Keratinocyte (primary cell): ENCODE measurements at regions not wholly inside any gene's neighbourhood (a gene's known extent, or its start where the extent isn't known, plus 50 kb on each side); places are given as distances from the start of the nearest gene placed in this dataset.

Experiments
- DNase-seq: peaks from one replicate; pipeline ENCODE4 v3.0.0-alpha.2; 2011; ENCODE audit warnings: low read depth, missing footprints, low spot score
- FAIRE-seq: peaks from 2 replicates; lab custom pipeline; 2011; peaks lifted over from hg19 to GRCh38; lab: Jason Lieb, UNC
- H2AFZ ChIP-seq: 2 replicates; pipeline ENCODE4 v1.6.0; 2012; ENCODE audit warnings: low read length, control low read depth, inconsistent platforms; ENCODE audit not compliant: control insufficient read depth
- H3K27ac ChIP-seq: 2 replicates; pipeline ENCODE4 v1.5.1; 2011; ENCODE audit warnings: low read length; ENCODE audit not compliant: control insufficient read depth, insufficient read depth
- H3K27me3 ChIP-seq: 3 replicates; pipeline ENCODE4 v1.6.0; 2011; ENCODE audit warnings: low read length; ENCODE audit not compliant: control insufficient read depth, insufficient read depth; ENCODE audit errors: extremely low read depth
- H3K36me3 ChIP-seq, 2 experiments: 2 replicates in 1 of 2; 3 replicates in 1 of 2; pipeline ENCODE4 v1.5.1; 2011; ENCODE audit warnings: low read length in 2 of 2, mild to moderate bottlenecking in 1 of 2; ENCODE audit not compliant: control insufficient read depth in 2 of 2, insufficient read depth in 2 of 2; ENCODE audit errors: extremely low read depth in 1 of 2
- H3K4me1 ChIP-seq: 3 replicates; pipeline ENCODE4 v1.5.1; 2011; ENCODE audit warnings: low read length; ENCODE audit not compliant: control insufficient read depth, insufficient read depth; ENCODE audit errors: extremely low read depth
- H3K4me2 ChIP-seq: 3 replicates; pipeline ENCODE4 v1.6.0; 2011; ENCODE audit warnings: low read depth, low read length; ENCODE audit not compliant: control insufficient read depth, insufficient read depth; ENCODE audit errors: extremely low read depth
- H3K4me3 ChIP-seq, 3 experiments: fragments of 200-600 bp in 1 of 3; sonication (generic) in 1 of 3; 2 replicates in 2 of 3; 3 replicates in 1 of 3; pipeline ENCODE4 v1.5.1; 2011 to 2016; ENCODE audit warnings: low read length in 3 of 3, mild to moderate bottlenecking in 3 of 3, control low read depth in 2 of 3, inconsistent platforms in 1 of 3, low read depth in 1 of 3, mixed read lengths in 1 of 3, mixed run types in 1 of 3, moderate library complexity in 1 of 3; ENCODE audit not compliant: control insufficient read depth in 2 of 3, insufficient read depth in 2 of 3; ENCODE audit errors: extremely low read depth in 1 of 3
- H3K79me2 ChIP-seq: 2 replicates; pipeline ENCODE4 v1.6.0; 2012; ENCODE audit warnings: low read length; ENCODE audit not compliant: control insufficient read depth, insufficient read depth
- H3K9ac ChIP-seq: 3 replicates; pipeline ENCODE4 v1.6.0; 2011; ENCODE audit warnings: low read length; ENCODE audit not compliant: control insufficient read depth, insufficient read depth; ENCODE audit errors: extremely low read depth
- H3K9me1 ChIP-seq: 3 replicates; pipeline ENCODE4 v1.6.0; 2011; ENCODE audit warnings: low read length; ENCODE audit not compliant: control insufficient read depth, insufficient read depth; ENCODE audit errors: extremely low read depth
- H3K9me3 ChIP-seq: 2 replicates; pipeline ENCODE4 v1.5.1; 2012; ENCODE audit warnings: low read depth, low read length; ENCODE audit not compliant: control insufficient read depth
- H4K20me1 ChIP-seq: 3 replicates; pipeline ENCODE4 v1.6.0; 2011; ENCODE audit warnings: low read length; ENCODE audit not compliant: control insufficient read depth, insufficient read depth; ENCODE audit errors: extremely low read depth
- CTCF ChIP-seq, 3 experiments: IDR thresholded peaks in 1 of 3; conservative IDR thresholded peaks in 1 of 3; optimal IDR thresholded peaks in 1 of 3; 2 replicates in 2 of 3; 3 replicates in 1 of 3; pipeline versions ENCODE3 to v1.5.1; 2011; ENCODE audit warnings: low read length in 3 of 3, mild to moderate bottlenecking in 3 of 3, moderate library complexity in 2 of 3, control low read depth in 1 of 3, inconsistent platforms in 1 of 3; ENCODE audit not compliant: insufficient read depth in 2 of 3; ENCODE audit errors: extremely low read depth in 1 of 3
- EZH2 ChIP-seq: IDR thresholded peaks from one replicate; pipeline ENCODE4 v1.6.1; 2012; ENCODE audit warnings: inconsistent platforms, mild to moderate bottlenecking, low read length, moderate library complexity
- dilution Hi-C: fragments of 300-500 bp; cut with MboI; formaldehyde crosslinking; loops from one replicate; pipeline ENCODE4 v1.7.0; 2020; ENCODE audit warnings: low sequenced_read_pairs; ENCODE audit not compliant: extremely low pct_ligation_motif_present

GRCh38 chr12:69106482-69107118 is 132.8 kb upstream of the CPSF6 start:
- Histone ChIP-seq H3K4me1 (no peaks in the 10 kb centered on the region), H4K20me1 (no peaks in the 10 kb centered on the region), H3K27ac (no peak overlapping the region), H3K36me3 (no peaks in the 10 kb centered on the region), H3K79me2 (no peaks in the 10 kb centered on the region), H3K4me3 (no peak overlapping the region), H2AFZ (no peak overlapping the region), H3K9me1 (no peaks in the 10 kb centered on the region), H3K4me2 (no peak overlapping the region), H3K27me3 (no peaks in the 10 kb centered on the region), H3K9ac (no peak overlapping the region), H3K9me3 (no peaks in the 10 kb centered on the region)
- dilution Hi-C loops: no loop called here
- FAIRE-seq (no peak), DNase-seq (no peak)
- TF ChIP-seq CTCF (optimal IDR thresholded peaks at IDR 0.05 in 1 of 3, IDR thresholded peaks at IDR 0.05 in 1 of 3, conservative IDR thresholded peaks at IDR 0.05 in 1 of 3; ENCODE audit: extremely low read depth in 1 of 3, insufficient read depth in 2 of 3, low read length in 3 of 3) (no peak), EZH2 (no peak)

DNA sequence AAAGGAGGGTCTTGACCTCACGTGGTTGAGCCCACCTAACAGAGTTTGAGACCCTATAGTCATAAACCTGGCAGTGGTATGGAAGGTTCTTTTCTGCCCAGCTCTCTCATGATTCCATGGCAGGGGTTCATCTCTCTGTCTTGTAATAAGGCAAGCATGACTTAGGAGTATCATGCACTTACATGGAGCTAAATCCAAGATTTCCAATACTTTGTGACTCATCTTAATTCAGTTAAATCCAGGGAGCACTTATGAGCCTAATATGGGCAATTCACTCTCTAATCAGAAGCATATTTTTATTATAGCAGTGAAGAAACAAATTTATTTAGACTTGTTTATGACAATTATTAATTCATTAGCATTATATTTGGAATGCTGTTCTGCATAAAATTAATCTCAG is 131.8 kb upstream of the CPSF6 start:
- dilution Hi-C loops: no loop called here
- FAIRE-seq (no peak), DNase-seq (no peak)
- no peak overlapping the region for H3K4me2 ChIP-seq
- H3K9ac ChIP-seq: no peak overlapping the region
- H3K27ac ChIP-seq: no peak overlapping the region
- no peaks in the 10 kb centered on the region for H3K9me3 ChIP-seq
- H3K9me1 ChIP-seq: no peaks in the 10 kb centered on the region
- no peak overlapping the region for H3K4me3 ChIP-seq
- H3K4me1 ChIP-seq: no peaks in the 10 kb centered on the region
- no peaks in the 10 kb centered on the region for H3K27me3 ChIP-seq
- H3K79me2 ChIP-seq: no peaks in the 10 kb centered on the region
- TF ChIP-seq EZH2: no peak
- no peaks in the 10 kb centered on the region for H3K36me3 ChIP-seq
- no peak overlapping the region for H2AFZ ChIP-seq
- H4K20me1 ChIP-seq: no peaks in the 10 kb centered on the region

GRCh38 chr12:69108037-69108436 is 131.3 kb upstream of the CPSF6 start:
- H3K9me1 ChIP-seq: no peaks in the 10 kb centered on the region
- no peak overlapping the region for H3K27ac ChIP-seq
- H3K9ac ChIP-seq: no peak overlapping the region
- dilution Hi-C loops: no loop called here
- no peak overlapping the region for H3K4me2 ChIP-seq
- DNase-seq (no peak), FAIRE-seq (no peak)
- no peaks in the 10 kb centered on the region for H3K9me3 ChIP-seq
- no peaks in the 10 kb centered on the region for H4K20me1 ChIP-seq
- H3K4me1 ChIP-seq: no peaks in the 10 kb centered on the region
- H3K4me3 ChIP-seq: no peak overlapping the region
- H3K36me3 ChIP-seq: no peaks in the 10 kb centered on the region
- no peak overlapping the region for H2AFZ ChIP-seq
- TF ChIP-seq EZH2: no peak
- TF ChIP-seq CTCF (optimal IDR thresholded peaks at IDR 0.05 in 1 of 3, IDR thresholded peaks at IDR 0.05 in 1 of 3, conservative IDR thresholded peaks at IDR 0.05 in 1 of 3; ENCODE audit: extremely low read depth in 1 of 3, insufficient read depth in 2 of 3, low read length in 3 of 3): no peak
- H3K79me2 ChIP-seq: no peaks in the 10 kb centered on the region
- H3K27me3 ChIP-seq: no peaks in the 10 kb centered on the region
